Keratinocyte (primary cell): ENCODE measurements at regions not wholly inside any gene's neighbourhood (a gene's known extent, or its start where the extent isn't known, plus 50 kb on each side); places are given as distances from the start of the nearest gene placed in this dataset.

Experiments
- DNase-seq: peaks from one replicate; pipeline ENCODE4 v3.0.0-alpha.2; 2011; ENCODE audit warnings: low read depth, missing footprints, low spot score
- FAIRE-seq: peaks from 2 replicates; lab custom pipeline; 2011; peaks lifted over from hg19 to GRCh38; lab: Jason Lieb, UNC
- H2AFZ ChIP-seq: 2 replicates; pipeline ENCODE4 v1.6.0; 2012; ENCODE audit warnings: low read length, control low read depth, inconsistent platforms; ENCODE audit not compliant: control insufficient read depth
- H3K27ac ChIP-seq: 2 replicates; pipeline ENCODE4 v1.5.1; 2011; ENCODE audit warnings: low read length; ENCODE audit not compliant: control insufficient read depth, insufficient read depth
- H3K27me3 ChIP-seq: 3 replicates; pipeline ENCODE4 v1.6.0; 2011; ENCODE audit warnings: low read length; ENCODE audit not compliant: control insufficient read depth, insufficient read depth; ENCODE audit errors: extremely low read depth
- H3K36me3 ChIP-seq, 2 experiments: 2 replicates in 1 of 2; 3 replicates in 1 of 2; pipeline ENCODE4 v1.5.1; 2011; ENCODE audit warnings: low read length in 2 of 2, mild to moderate bottlenecking in 1 of 2; ENCODE audit not compliant: control insufficient read depth in 2 of 2, insufficient read depth in 2 of 2; ENCODE audit errors: extremely low read depth in 1 of 2
- H3K4me1 ChIP-seq: 3 replicates; pipeline ENCODE4 v1.5.1; 2011; ENCODE audit warnings: low read length; ENCODE audit not compliant: control insufficient read depth, insufficient read depth; ENCODE audit errors: extremely low read depth
- H3K4me2 ChIP-seq: 3 replicates; pipeline ENCODE4 v1.6.0; 2011; ENCODE audit warnings: low read depth, low read length; ENCODE audit not compliant: control insufficient read depth, insufficient read depth; ENCODE audit errors: extremely low read depth
- H3K4me3 ChIP-seq, 3 experiments: fragments of 200-600 bp in 1 of 3; sonication (generic) in 1 of 3; 2 replicates in 2 of 3; 3 replicates in 1 of 3; pipeline ENCODE4 v1.5.1; 2011 to 2016; ENCODE audit warnings: low read length in 3 of 3, mild to moderate bottlenecking in 3 of 3, control low read depth in 2 of 3, inconsistent platforms in 1 of 3, low read depth in 1 of 3, mixed read lengths in 1 of 3, mixed run types in 1 of 3, moderate library complexity in 1 of 3; ENCODE audit not compliant: control insufficient read depth in 2 of 3, insufficient read depth in 2 of 3; ENCODE audit errors: extremely low read depth in 1 of 3
- H3K79me2 ChIP-seq: 2 replicates; pipeline ENCODE4 v1.6.0; 2012; ENCODE audit warnings: low read length; ENCODE audit not compliant: control insufficient read depth, insufficient read depth
- H3K9ac ChIP-seq: 3 replicates; pipeline ENCODE4 v1.6.0; 2011; ENCODE audit warnings: low read length; ENCODE audit not compliant: control insufficient read depth, insufficient read depth; ENCODE audit errors: extremely low read depth
- H3K9me1 ChIP-seq: 3 replicates; pipeline ENCODE4 v1.6.0; 2011; ENCODE audit warnings: low read length; ENCODE audit not compliant: control insufficient read depth, insufficient read depth; ENCODE audit errors: extremely low read depth
- H3K9me3 ChIP-seq: 2 replicates; pipeline ENCODE4 v1.5.1; 2012; ENCODE audit warnings: low read depth, low read length; ENCODE audit not compliant: control insufficient read depth
- H4K20me1 ChIP-seq: 3 replicates; pipeline ENCODE4 v1.6.0; 2011; ENCODE audit warnings: low read length; ENCODE audit not compliant: control insufficient read depth, insufficient read depth; ENCODE audit errors: extremely low read depth
- EZH2 ChIP-seq: IDR thresholded peaks from one replicate; pipeline ENCODE4 v1.6.1; 2012; ENCODE audit warnings: inconsistent platforms, mild to moderate bottlenecking, low read length, moderate library complexity
- dilution Hi-C: fragments of 300-500 bp; cut with MboI; formaldehyde crosslinking; loops from one replicate; pipeline ENCODE4 v1.7.0; 2020; ENCODE audit warnings: low sequenced_read_pairs; ENCODE audit not compliant: extremely low pct_ligation_motif_present
- TF ChIP-seq, protein P1 (sequence below), 3 experiments: IDR thresholded peaks in 1 of 3; conservative IDR thresholded peaks in 1 of 3; optimal IDR thresholded peaks in 1 of 3; 2 replicates in 2 of 3; 3 replicates in 1 of 3; pipeline versions ENCODE3 to v1.5.1; 2011; ENCODE audit warnings: low read length in 3 of 3, mild to moderate bottlenecking in 3 of 3, moderate library complexity in 2 of 3, control low read depth in 1 of 3, inconsistent platforms in 1 of 3; ENCODE audit not compliant: insufficient read depth in 2 of 3; ENCODE audit errors: extremely low read depth in 1 of 3

DNA sequence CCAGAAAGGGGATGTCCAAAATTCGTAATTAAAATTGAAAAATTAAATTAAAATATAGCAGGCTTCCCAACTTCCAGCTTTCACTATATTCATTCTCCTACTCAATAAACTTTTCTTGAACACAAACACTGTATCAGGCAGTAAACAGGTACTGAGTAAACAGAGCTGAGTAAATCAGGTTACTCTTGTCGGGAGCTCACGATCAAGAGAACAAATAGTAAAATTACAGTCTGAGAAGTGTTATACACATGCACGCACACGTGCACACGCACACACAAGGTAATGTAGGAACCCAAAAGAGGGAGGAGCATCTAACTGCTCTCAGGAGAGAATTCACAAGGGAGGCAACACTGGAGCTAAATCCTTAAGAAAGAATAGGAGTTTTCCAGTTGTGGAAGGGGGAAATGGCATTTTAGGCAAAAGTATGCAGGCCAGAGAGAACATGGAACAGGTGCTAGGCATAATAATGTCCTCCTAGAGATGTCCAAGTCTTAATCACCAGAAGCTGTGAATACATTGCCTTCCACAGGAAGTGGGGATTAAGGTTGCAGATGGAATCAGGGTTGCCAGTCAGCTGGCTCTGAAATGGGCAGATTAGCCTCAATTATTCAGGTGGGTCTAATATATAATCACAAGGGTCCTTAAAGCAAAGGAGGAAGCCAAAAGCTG lies 598.8 kb upstream of the BRINP1 start:
- Histone ChIP-seq H3K79me2 (no peaks in the 10 kb centered on the region), H3K36me3 (no peaks in the 10 kb centered on the region), H3K27ac (no peak overlapping the region), H3K9ac (no peak overlapping the region), H3K4me1 (peaks cover 14% of the 10 kb centered on the region), H4K20me1 (no peaks in the 10 kb centered on the region), H2AFZ (no peak overlapping the region), H3K4me3 (no peak overlapping the region), H3K4me2 (no peak overlapping the region), H3K27me3 (no peaks in the 10 kb centered on the region), H3K9me3 (no peaks in the 10 kb centered on the region), H3K9me1 (no peaks in the 10 kb centered on the region)
- FAIRE-seq, result no peak
- dilution Hi-C loops, result no loop called here
- no peak for DNase-seq
- no peak for TF ChIP-seq EZH2
- TF ChIP-seq, protein P1, sequence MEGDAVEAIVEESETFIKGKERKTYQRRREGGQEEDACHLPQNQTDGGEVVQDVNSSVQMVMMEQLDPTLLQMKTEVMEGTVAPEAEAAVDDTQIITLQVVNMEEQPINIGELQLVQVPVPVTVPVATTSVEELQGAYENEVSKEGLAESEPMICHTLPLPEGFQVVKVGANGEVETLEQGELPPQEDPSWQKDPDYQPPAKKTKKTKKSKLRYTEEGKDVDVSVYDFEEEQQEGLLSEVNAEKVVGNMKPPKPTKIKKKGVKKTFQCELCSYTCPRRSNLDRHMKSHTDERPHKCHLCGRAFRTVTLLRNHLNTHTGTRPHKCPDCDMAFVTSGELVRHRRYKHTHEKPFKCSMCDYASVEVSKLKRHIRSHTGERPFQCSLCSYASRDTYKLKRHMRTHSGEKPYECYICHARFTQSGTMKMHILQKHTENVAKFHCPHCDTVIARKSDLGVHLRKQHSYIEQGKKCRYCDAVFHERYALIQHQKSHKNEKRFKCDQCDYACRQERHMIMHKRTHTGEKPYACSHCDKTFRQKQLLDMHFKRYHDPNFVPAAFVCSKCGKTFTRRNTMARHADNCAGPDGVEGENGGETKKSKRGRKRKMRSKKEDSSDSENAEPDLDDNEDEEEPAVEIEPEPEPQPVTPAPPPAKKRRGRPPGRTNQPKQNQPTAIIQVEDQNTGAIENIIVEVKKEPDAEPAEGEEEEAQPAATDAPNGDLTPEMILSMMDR (optimal IDR thresholded peaks at IDR 0.05 in 1 of 3, IDR thresholded peaks at IDR 0.05 in 1 of 3, conservative IDR thresholded peaks at IDR 0.05 in 1 of 3; ENCODE audit: extremely low read depth in 1 of 3, insufficient read depth in 2 of 3, low read length in 3 of 3), result no peak

DNA sequence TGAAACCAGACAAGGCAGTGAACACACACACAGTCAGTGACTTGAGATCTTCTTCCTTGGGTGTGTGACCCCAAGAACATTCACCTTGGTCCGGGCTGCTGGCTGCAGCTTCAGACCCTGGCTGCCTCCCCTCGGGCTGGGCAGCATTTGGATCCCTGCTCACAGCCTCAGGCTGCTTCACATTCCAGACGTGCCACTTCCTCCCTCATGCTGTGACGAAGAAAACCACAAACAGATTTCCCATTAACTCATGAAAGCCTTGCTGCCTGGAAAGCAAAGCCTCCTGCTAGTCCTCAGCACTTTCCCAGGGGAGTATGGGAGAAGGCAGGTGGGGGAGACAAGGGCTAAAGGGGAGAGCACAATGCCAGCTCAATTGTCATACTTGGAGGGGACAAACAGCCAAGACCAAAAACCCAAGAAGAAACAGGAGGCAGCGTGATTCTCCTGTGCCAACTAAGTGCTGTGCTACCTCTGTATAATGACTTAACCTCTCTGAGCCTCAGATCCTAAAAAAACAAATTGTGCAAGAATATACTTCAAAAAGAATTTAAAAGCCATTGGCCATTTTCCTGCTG lies 594.6 kb upstream of the BRINP1 start:
- TF ChIP-seq, protein P1 (optimal IDR thresholded peaks at IDR 0.05 in 1 of 3, IDR thresholded peaks at IDR 0.05 in 1 of 3, conservative IDR thresholded peaks at IDR 0.05 in 1 of 3; ENCODE audit: extremely low read depth in 1 of 3, insufficient read depth in 2 of 3, low read length in 3 of 3), result no peak
- no peak for TF ChIP-seq EZH2
- peaks cover 14% of the 10 kb centered on the region for H3K4me1 ChIP-seq
- DNase-seq (peak; percentile 23), FAIRE-seq (peak; percentile 93)
- H3K4me2 ChIP-seq, result peak overlapping the region; percentile 46
- no peaks in the 10 kb centered on the region for H3K9me3 ChIP-seq
- H3K9ac ChIP-seq, result no peak overlapping the region
- no peaks in the 10 kb centered on the region for H3K36me3 ChIP-seq
- H3K9me1 ChIP-seq, result no peaks in the 10 kb centered on the region
- H3K79me2 ChIP-seq, result no peaks in the 10 kb centered on the region
- dilution Hi-C loops, result no loop called here
- H2AFZ ChIP-seq, result peak overlapping the region; percentile 36
- H4K20me1 ChIP-seq, result no peaks in the 10 kb centered on the region
- H3K27ac ChIP-seq, result no peak overlapping the region
- no peak overlapping the region for H3K4me3 ChIP-seq
- H3K27me3 ChIP-seq, result no peaks in the 10 kb centered on the region
